Left cardiac atrium (tissue), 4 donors: ENCODE measurements at regions not wholly inside any gene's neighbourhood (a gene's known extent, or its start where the extent isn't known, plus 50 kb on each side); places are given as distances from the start of the nearest gene placed in this dataset.
A peak's percentile ranks its signal among the peaks of the same experiment; 100 is the strongest.
"Not testable (repeated sequence)": the region's sequence is repeated elsewhere in the genome, so short reads cannot be mapped to it uniquely, and the experiment has no call there.

Experiments used
- ATAC-seq, 2 donors: fragments of 200-7000 bp; cut with Tn5 transposase; one replicate each; pipeline ENCODE4 v1.9.1; 2020; ENCODE audit warnings: mild to moderate bottlenecking in 2 of 2, moderate library complexity in 2 of 2
- DNase-seq: peaks from one replicate; pipeline ENCODE4 v3.0.0-alpha.2; 2020
- intact Hi-C, 2 donors: fragments of 100-400 bp; cut with DNase I; formaldehyde crosslinking; loops; one replicate each; pipeline versions ENCODE4 v1.14.1 to v1.15.1; 2022 to 2023
- donor health status: DM: no; HTN: yes; CAD: no.
- donor health status: DM: no; HTN: yes; CAD: no; lungs with severe emphysema.
- donor health status: DM: yes; HTN: yes; CAD: no.
- donor health status: Dilated cardiomyopathy.

DNA sequence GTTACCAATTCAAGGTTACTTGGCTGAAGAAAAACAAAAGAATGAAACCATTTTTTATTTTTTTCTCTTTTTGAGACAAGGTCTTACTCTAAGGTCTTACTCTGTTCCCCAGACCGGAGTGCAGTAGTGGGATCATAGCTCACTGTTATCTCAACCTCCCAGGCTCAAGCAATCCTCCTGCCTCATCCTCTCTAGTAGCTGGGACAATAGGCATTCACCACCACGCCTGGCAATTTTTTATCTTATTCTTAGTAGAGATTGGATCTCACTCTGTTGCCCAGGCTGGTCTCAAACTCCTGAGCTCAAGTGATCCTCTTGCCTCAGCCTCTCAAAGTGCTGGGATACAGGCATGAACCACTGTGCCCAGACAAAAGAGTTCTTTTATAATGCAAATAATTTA, 3732.0 kb upstream of the OR11H1 start:
- intact Hi-C loops, ATAC-seq, DNase-seq: not testable (repeated sequence)

GRCh38 chr22:11815481-11815880, 3712.5 kb upstream of the OR11H1 start:
- intact Hi-C loops: not testable (repeated sequence)

GRCh38 chr22:11818845-11819244, 3709.1 kb upstream of the OR11H1 start:
- ATAC-seq, intact Hi-C loops: not testable (repeated sequence)
- DNase-seq: peak; percentile 9

More at GRCh38 chr22:11815481-11815880, 3712.5 kb upstream of the OR11H1 start:
- DNase-seq, ATAC-seq: not testable (repeated sequence)

GRCh38 chr22:11822326-11822725, 3705.7 kb upstream of the OR11H1 start:
- DNase-seq: peak; percentile 6
- ATAC-seq, intact Hi-C loops: not testable (repeated sequence)

DNA sequence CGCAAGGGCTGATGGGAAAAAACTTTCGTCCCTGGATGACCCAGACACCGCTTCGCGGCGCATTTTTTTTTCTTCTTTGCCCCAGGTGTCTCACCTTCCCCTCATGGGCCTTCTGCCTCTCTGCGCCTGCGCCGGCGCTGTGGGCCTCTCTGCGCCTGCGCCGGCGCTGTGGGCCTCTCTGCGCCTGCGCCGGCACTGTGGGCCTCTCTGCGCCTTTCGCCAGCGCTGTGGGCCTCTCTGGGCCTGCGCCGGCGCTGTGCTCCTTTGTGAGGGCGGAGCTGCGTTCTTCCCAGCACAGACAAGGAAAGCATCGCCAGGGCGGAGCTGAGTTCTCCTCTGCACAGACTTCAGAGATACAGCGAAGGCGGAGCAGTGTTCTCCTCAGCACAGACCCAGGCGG, 3703.0 kb upstream of the OR11H1 start:
- intact Hi-C loops, DNase-seq, ATAC-seq: not testable (repeated sequence)

- intact Hi-C loops, ATAC-seq, DNase-seq: not testable (repeated sequence)
Measured at GRCh38 chr22:11826000-11826399, 3702.0 kb upstream of the OR11H1 start.

DNA sequence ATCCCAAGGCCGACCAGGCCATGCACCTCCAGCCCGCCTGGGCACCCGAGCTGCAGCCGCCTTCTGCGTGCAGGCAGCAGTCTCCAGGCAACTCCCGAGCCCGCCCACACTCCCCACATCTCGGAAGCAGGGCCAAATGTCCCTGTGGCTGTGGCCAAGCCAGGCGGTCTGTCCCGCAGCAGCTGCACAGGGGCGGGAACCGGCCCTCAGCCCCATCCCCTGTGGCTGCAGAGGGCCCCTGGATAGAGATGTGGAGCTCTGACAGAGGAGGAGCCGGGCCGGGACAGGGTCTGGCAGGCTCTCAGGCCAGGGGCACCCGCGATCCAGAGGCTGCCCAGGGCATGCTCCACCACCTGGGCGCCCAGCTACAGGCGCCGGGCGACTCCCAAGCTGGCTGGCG, 3698.6 kb upstream of the OR11H1 start:
- intact Hi-C loops, ATAC-seq: not testable (repeated sequence)
- peak; percentile 25 for DNase-seq
